ENCODE measurements at regions not wholly inside any gene's neighbourhood (a gene's known extent, or its start where the extent isn't known, plus 50 kb on each side); places are given as distances from the start of the nearest gene placed in this dataset.
"Not testable (repeated sequence)": the region's sequence is repeated elsewhere in the genome, so short reads cannot be mapped to it uniquely, and the experiment has no call there.

DNA sequence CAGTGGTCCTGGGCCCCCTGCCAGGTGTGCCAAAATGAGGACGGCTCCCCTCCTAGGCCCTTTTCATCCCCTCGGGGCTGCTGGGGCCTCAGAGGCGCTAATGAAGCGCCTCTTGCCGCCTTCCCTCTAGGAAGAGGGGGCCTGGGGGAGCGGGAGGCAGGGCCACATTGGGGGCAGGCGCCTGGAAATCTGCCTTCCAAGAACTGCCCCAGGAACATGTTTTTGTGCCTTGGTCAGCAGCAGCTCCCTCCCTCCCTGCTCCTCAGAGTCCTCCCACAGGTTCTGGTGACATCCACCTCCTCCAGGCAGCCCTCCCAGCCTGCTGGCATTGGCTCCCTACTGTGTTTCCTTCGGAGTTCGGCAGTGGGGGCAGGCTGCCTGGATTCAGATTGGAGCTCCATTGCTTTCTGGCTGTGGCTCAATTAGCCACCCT, 155.3 kb downstream of the CRLF3 start:
- TF ChIP-seq POLR2AphosphoS5, POLR2A, EP300 (IDR thresholded peaks at IDR 0.05): not testable (repeated sequence)
- TF ChIP-seq, protein P1, sequence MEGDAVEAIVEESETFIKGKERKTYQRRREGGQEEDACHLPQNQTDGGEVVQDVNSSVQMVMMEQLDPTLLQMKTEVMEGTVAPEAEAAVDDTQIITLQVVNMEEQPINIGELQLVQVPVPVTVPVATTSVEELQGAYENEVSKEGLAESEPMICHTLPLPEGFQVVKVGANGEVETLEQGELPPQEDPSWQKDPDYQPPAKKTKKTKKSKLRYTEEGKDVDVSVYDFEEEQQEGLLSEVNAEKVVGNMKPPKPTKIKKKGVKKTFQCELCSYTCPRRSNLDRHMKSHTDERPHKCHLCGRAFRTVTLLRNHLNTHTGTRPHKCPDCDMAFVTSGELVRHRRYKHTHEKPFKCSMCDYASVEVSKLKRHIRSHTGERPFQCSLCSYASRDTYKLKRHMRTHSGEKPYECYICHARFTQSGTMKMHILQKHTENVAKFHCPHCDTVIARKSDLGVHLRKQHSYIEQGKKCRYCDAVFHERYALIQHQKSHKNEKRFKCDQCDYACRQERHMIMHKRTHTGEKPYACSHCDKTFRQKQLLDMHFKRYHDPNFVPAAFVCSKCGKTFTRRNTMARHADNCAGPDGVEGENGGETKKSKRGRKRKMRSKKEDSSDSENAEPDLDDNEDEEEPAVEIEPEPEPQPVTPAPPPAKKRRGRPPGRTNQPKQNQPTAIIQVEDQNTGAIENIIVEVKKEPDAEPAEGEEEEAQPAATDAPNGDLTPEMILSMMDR (IDR thresholded peaks at IDR 0.05), result not testable (repeated sequence)

All from stomach (tissue), 4 donors.